Heart right ventricle (tissue), 16 donors: ENCODE measurements at regions not wholly inside any gene's neighbourhood (a gene's known extent, or its start where the extent isn't known, plus 50 kb on each side); places are given as distances from the start of the nearest gene placed in this dataset.

Source experiments
- ATAC-seq, 8 donors: fragments of 200-7000 bp; cut with Tn5 transposase; one replicate each; pipeline ENCODE4 v1.9.1; 2020; ENCODE audit warnings: mild to moderate bottlenecking in 8 of 8, moderate library complexity in 8 of 8, moderate number of reproducible peaks in 1 of 8
- DNase-seq, 2 donors: peaks; one replicate each; pipeline ENCODE4 v3.0.0-alpha.2; 2020
- H3K27ac ChIP-seq, 10 donors: fragments of 200-600 bp; sonication (generic) in 2 of 10; one replicate each; pipeline versions ENCODE4 v1.5.0 to v1.8.0; 2020 to 2022; ENCODE audit warnings: mild to moderate bottlenecking in 3 of 10
- H3K27me3 ChIP-seq, 7 donors: fragments of 200-600 bp; one replicate each; pipeline ENCODE4 v1.8.0; 2021 to 2022; ENCODE audit warnings: mild to moderate bottlenecking in 2 of 7
- H3K36me3 ChIP-seq, 9 donors: fragments of 200-600 bp; sonication (generic) in 1 of 9; one replicate each; pipeline versions ENCODE4 v1.5.0 to v1.8.0; 2020 to 2022; ENCODE audit warnings: mild to moderate bottlenecking in 2 of 9
- H3K4me1 ChIP-seq, 9 donors: fragments of 200-600 bp; sonication (generic) in 1 of 9; one replicate each; pipeline versions ENCODE4 v1.5.0 to v1.8.0; 2020 to 2022; ENCODE audit warnings: mild to moderate bottlenecking in 4 of 9
- H3K4me3 ChIP-seq, 10 donors: fragments of 200-600 bp; sonication (generic) in 2 of 10; one replicate each; pipeline versions ENCODE4 v1.5.0 to v1.8.0; 2020 to 2022; ENCODE audit warnings: mild to moderate bottlenecking in 7 of 10, moderate library complexity in 2 of 10
- H3K9me3 ChIP-seq, 11 donors: fragments of 200-600 bp in 10 of 11; sonication (generic) in 2 of 11; one replicate each; pipeline versions ENCODE4 v1.5.0 to v1.8.0; 2013 to 2022; ENCODE audit warnings: mild to moderate bottlenecking in 2 of 11, control low read depth in 1 of 11, moderate library complexity in 1 of 11
- WGBS, 2 donors: extraction: QIAGEN DNeasy Blood & Tissue Kit; methylation state at CpG; one replicate each; pipeline ENCODE4 v1.1.7; 2013; ENCODE audit warnings: inconsistent platforms in 1 of 2; 5-methylcytosine and 5-hydroxymethylcytosine counted together
- intact Hi-C, 10 donors: fragments of 100-400 bp; cut with DNase I; formaldehyde crosslinking; loops; one replicate each; pipeline versions ENCODE4 v1.11.1 to v1.14.2; 2022
- TF ChIP-seq, protein P1 (sequence below), 9 donors: fragments of 200-600 bp; sonication (generic) in 2 of 9; IDR thresholded peaks; one replicate each; pipeline versions ENCODE4 v1.5.0 to v1.8.0; 2021 to 2022; ENCODE audit warnings: antibody characterized with exemption in 9 of 9, mild to moderate bottlenecking in 5 of 9, moderate library complexity in 1 of 9
- donor health status: Arrhythmogenic right ventricular cardiomyopathy.
- donor health status: ischemic (EF 13 %, LVEDD 7.1; RV severe dilation, severe dysfunction).
- donor health status: healthy with polysubstance abuse.
- donor health status: DM: no; HTN: yes; CAD: no.
- donor health status: DM: no; HTN: no; CAD: no.
- donor health status: ischemic (EF 25% LVEDD 6.9; RV normal size, moderate dysfunction).
- donor health status: ischemic (EF 25% LVEDD 5.7; RV mildly dilated, moderate dysfunction).
- donor health status: healthy.
- donor health status: DM: yes; HTN: yes; CAD: no.
- donor health status: Ischemic cardiomyopathy.
- donor health status: ischemic (EF 35%, LVEDD 5.7; RV mildly dilated, moderate dysfunction).
- donor health status: nonischemic (EF 11% LVEDD 7.7; RV severe dilation, severe dysfunction).
- donor health status: DM: yes; HTN: yes; CAD: no.
- donor health status: PGD.
- donor health status: ischemic (EF 29% LVEDD 5.4; RV normal size, mild dysfunction).
- donor health status: nonischemic (EF 23%, LVEDD 6.1; RV moderate dilation, normal function).

DNA sequence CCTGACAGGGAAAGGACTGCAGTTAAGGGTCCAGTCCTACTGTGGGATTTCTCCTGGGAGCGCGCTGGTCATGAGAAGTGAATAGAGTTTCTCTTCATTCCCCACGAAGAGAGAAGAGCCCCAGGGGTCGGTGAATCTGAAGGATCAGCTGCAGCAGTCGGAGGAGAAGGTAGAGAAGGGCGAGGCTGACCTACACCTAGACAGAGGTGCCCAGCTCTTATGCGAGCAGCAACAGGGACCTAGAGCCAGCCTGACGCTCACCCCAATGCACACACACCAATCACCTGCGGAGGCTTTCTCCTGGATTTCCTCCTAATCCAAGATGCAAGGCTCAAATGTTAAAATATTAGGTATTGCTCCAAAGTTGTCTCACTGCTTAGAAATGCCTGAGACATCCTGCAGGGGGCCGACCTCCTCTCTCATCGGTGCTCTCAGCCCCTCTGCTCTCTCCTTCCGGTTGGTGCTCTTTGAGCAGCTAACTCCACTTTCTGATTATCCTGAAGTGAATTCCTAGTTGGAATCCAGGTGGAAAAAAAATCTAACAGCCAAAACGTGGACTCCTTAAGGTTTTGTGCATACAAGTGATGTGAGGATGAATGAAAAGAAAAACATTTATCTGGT lies 176.4 kb downstream of the AHR start:
- TF ChIP-seq, protein P1, sequence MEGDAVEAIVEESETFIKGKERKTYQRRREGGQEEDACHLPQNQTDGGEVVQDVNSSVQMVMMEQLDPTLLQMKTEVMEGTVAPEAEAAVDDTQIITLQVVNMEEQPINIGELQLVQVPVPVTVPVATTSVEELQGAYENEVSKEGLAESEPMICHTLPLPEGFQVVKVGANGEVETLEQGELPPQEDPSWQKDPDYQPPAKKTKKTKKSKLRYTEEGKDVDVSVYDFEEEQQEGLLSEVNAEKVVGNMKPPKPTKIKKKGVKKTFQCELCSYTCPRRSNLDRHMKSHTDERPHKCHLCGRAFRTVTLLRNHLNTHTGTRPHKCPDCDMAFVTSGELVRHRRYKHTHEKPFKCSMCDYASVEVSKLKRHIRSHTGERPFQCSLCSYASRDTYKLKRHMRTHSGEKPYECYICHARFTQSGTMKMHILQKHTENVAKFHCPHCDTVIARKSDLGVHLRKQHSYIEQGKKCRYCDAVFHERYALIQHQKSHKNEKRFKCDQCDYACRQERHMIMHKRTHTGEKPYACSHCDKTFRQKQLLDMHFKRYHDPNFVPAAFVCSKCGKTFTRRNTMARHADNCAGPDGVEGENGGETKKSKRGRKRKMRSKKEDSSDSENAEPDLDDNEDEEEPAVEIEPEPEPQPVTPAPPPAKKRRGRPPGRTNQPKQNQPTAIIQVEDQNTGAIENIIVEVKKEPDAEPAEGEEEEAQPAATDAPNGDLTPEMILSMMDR (IDR thresholded peaks at IDR 0.05): peak in 1 of 9 donors; percentile 16
- Histone ChIP-seq H3K36me3 (no peaks in the 10 kb centered on the region), H3K27me3 (no peaks in the 10 kb centered on the region), H3K9me3 (peaks cover 0 to 4% (median 0%) of the 10 kb centered on the region in 11 donors), H3K27ac (no peak overlapping the region), H3K4me1 (no peaks in the 10 kb centered on the region), H3K4me3 (no peak overlapping the region)
- intact Hi-C loops: no loop called here
- ATAC-seq: no peak
- DNase-seq: no peak
- WGBS, 2 donors: 82 to 85% methylated on average over 13 of the region's 13 CpGs

DNA sequence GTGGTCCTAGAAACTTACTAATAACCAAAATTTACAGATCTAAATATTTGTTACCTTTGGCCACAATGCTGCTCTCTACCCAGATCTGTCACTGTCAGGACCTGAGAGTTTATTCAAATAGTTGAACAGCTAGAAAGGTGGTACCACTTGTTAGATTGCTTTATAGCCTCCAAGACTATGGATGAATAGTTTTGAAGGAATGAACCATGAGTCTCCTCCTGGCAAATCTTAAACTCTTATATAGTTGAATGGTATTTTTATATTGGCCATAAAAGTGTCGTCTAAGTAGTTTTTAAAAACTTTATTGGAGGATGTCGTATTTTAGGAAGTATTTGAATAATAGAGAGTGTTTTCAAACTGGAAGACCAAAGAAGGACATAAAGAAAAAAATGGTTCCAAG lies 178.7 kb downstream of the AHR start:
- intact Hi-C loops: no loop called here
- DNase-seq: no peak
- Histone ChIP-seq H3K4me1 (no peaks in the 10 kb centered on the region), H3K36me3 (no peaks in the 10 kb centered on the region), H3K9me3 (no peaks in the 10 kb centered on the region), H3K4me3 (no peak overlapping the region), H3K27me3 (no peaks in the 10 kb centered on the region), H3K27ac (no peak overlapping the region)
- WGBS, 2 donors: 87 to 98% methylated on average over 2 of the region's 2 CpGs
- TF ChIP-seq, protein P1 (IDR thresholded peaks at IDR 0.05): no peak
- ATAC-seq: no peak

DNA sequence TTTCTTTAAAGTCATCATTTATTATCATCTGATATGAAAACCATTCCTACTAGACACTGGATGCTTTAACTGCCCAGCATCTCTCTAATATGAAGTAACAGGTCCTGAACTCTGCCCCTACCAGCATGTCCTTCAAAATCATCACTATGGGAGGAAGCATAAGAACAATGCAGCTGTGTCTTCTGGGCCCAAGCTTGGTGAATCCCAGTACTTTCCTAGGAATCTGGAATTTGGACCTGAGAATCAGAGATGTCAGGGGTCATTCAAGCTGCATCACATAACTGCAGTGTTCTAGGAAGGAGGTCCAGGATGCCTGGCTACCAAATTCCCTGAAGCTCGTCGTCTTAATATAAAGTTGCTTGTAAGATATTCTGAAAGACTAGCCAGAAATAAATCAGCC lies 182.7 kb downstream of the AHR start:
- ATAC-seq (no peak), DNase-seq (no peak)
- 93 to 96% methylated on average over 2 of the region's 2 CpGs for WGBS, 2 donors
- TF ChIP-seq, protein P1 (IDR thresholded peaks at IDR 0.05): no peak
- no peaks in the 10 kb centered on the region for H3K4me1 ChIP-seq
- H3K4me3 ChIP-seq: no peak overlapping the region
- H3K27me3 ChIP-seq: no peaks in the 10 kb centered on the region
- intact Hi-C loops: no loop called here
- H3K27ac ChIP-seq: no peak overlapping the region
- no peaks in the 10 kb centered on the region for H3K36me3 ChIP-seq
- H3K9me3 ChIP-seq: no peaks in the 10 kb centered on the region

DNA sequence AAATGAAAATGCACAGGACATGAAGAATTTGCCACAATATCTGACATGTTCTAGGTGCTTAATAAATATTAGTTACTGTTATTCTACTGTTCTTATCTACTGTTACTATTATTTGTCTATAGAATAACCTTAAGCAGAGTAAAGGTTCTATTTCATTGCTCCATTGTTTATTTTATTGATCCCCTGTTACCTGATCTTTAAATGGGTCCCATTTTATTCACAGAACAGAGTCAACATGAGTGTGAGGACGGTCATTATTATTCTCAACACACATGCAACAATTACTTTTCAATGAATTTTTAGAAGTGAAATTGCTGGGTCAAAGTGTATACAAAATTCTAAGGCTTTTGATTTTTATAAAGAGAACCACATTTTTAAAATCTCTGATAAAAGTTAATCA lies 186.9 kb downstream of the AHR start:
- ATAC-seq (no peak), DNase-seq (no peak)
- H3K4me3 ChIP-seq: no peak overlapping the region
- 95 to 98% methylated on average over 1 of the region's 1 CpG for WGBS, 2 donors
- intact Hi-C loops: no loop called here
- H3K36me3 ChIP-seq: no peaks in the 10 kb centered on the region
- TF ChIP-seq, protein P1 (IDR thresholded peaks at IDR 0.05): no peak
- H3K4me1 ChIP-seq: no peaks in the 10 kb centered on the region
- H3K9me3 ChIP-seq: no peaks in the 10 kb centered on the region
- no peaks in the 10 kb centered on the region for H3K27me3 ChIP-seq
- no peak overlapping the region for H3K27ac ChIP-seq
